Renal cortical epithelial cell (primary cell): ENCODE measurements at regions not wholly inside any gene's neighbourhood (a gene's known extent, or its start where the extent isn't known, plus 50 kb on each side); places are given as distances from the start of the nearest gene placed in this dataset.

Experiments used
- DNase-seq: peaks from one replicate; pipeline ENCODE4 v3.0.0-alpha.2; 2011; ENCODE audit warnings: low read depth

GRCh38 chr4:178784491-178784890, 1342.3 kb upstream of the AGA start:
- no peak for DNase-seq

DNA sequence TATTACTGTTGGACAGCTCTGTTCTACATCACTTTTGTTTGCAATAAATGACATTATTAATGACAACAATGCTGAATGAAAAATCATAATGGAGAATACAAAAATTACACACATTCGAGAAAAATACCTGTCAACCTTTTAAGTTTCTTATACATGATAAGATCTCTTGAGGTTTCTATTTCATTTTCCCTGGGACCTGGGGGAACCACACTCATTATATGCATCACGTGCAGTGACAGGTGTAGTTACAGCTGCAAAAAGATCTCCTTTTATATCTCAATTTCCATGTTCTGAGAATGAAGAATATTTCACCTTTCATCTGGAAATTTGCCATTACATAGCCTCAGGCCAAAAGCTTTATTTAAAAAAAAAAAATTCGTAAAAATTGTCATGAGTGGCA, 1347.0 kb upstream of the AGA start:
- DNase-seq, result no peak

DNA sequence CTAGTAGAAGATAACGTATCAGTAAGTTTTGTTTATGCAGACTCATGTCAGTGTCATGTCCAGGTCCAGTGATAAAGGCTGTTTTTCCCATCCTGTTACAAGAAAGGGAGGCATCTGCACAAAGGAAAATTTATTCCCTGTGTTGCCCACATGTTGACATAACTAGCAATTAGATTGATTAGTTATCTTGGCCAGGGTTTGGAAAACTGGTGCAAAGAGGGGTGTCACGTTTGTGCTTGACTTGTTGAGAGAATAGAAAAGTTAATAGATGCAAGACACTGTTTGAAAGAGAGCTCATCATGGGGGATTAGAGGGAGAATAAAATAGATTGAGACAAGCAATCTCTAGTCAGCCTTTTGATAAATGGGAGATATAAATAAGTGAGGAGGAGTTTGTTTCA, 1357.0 kb upstream of the AGA start:
- no peak for DNase-seq

GRCh38 chr4:178808106-178808505, 1365.9 kb upstream of the AGA start:
- no peak for DNase-seq

GRCh38 chr4:178809921-178810320, 1367.7 kb upstream of the AGA start:
- DNase-seq, result no peak

GRCh38 chr4:178811356-178811755, 1369.1 kb upstream of the AGA start:
- no peak for DNase-seq

GRCh38 chr4:178812866-178813265, 1370.6 kb upstream of the AGA start:
- DNase-seq, result no peak

DNA sequence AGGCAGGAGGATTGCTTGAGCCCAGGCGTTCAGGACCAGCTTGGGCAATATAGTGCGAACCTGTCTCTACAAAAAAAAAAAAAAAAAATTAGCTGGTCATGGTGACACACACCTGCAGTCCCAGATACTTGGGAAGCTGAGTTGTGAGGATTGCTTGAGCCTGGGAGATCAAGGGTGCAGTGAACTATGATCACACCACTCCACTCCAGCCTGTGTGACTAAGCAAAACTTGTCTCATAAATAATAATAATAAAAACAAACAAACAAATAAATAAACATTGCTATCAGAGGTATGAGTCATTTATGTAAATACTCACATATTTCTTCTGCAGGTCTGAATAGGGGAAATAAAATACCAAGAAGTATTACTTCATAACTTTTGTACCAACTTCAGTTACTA, 1372.7 kb upstream of the AGA start:
- no peak for DNase-seq

DNA sequence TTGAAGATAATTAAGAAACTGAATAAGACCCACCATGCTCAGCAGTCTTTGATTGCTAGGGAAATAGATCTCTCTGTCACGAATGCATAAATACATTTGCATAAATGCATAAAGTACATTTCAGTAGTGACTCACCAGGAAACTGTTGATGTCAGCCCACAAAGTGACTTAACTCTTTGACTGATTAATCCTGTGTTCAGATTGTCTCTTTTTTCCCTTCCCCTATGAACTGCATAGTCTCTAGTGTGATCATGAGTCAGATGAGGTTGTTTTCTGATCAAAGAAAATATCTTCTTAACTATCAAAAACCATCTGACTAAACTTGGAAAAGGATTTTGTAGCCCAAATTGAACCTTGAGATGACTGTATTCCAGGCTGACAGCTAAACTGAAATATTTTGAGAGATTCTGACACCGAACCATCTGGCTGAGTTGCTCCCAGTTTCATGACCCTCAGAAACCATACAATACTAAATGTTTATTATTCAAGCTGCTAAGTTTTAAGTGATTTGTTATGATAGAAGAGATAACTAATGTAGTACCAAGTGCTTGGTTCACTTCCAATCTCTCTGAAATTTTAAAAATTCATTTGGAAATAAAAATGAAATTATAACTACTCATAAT, 1381.5 kb upstream of the AGA start:
- DNase-seq, result no peak

DNA sequence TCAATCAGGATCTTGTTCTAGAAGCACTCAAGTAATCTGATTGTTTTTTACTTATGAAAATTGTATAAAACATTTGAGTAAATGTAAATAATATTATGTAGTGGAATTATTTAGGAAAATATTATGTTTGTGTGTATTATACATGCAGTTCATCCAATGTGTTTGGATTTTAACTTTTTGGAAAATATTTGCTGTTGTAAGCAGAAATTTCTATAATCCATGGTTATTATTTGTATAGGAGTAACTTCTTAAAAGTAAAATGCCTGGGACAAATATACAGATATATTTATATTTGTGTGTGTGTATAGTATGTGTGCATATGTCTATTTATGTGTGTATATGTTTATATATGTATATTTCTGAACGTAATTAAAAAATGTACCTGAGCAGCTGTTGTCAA, 1394.6 kb upstream of the AGA start:
- no peak for DNase-seq

DNA sequence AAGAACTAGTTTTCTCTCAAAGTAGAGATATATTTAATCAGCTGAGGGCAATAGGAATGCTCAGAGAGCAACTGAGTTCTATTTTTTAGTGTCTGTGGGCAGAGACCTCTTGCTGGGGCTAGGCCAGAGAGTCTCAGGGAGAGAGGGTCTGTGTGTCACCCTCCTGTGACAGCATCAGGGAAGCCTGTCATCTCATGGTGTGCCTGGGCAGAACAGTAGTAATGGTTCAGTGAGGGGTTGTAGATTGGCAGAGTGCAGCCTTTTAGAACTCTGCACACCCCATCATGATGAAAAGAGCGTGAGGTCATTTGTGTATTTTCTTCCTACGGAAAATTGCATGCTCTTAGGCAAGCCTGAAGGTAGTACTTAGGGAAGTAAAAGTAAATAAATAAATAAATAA, 1396.5 kb upstream of the AGA start:
- no peak for DNase-seq

GRCh38 chr4:178856139-178856800, 1414.0 kb upstream of the AGA start:
- no peak for DNase-seq

DNA sequence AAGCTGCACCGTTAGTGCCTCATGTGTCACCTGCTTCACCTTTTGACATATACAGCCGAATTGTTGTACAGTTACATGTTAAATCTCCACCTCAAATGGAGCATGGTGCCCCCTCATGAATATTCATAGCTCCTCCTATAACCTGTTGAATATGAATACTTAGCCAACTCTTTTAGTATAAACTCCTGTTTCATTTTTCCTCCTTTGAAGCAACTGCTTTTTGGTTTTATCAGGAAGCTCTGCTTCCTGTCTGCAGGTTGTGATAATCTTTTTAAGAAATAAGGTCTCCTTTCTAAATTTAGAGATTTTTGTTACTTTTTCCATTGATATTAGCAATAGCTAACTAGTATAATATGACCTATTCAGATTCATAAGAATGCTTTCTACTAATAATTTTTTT, 1429.2 kb upstream of the AGA start:
- no peak for DNase-seq

GRCh38 chr4:178881937-178882336, 1439.7 kb upstream of the AGA start:
- DNase-seq, result no peak

DNA sequence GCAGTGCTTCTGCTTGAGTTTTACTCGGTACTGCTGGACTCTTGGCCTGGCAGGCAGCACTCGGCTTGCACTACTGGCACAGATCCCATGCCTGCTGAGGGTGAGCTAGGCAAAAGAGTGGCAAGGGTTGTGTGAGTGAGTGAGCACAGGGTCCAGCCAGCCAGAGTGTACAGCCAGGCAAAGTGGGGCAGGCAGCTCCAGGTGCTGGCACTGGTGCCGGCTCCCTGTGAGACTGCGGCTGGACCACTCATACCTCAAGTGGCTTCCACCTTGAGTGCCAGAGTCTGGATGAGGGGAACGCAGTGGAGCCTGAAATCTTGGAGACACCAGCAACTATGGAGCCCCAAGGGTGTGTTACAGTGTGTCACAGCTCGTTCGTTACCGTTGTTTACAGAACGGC, 1451.9 kb upstream of the AGA start:
- no peak for DNase-seq

GRCh38 chr4:178899084-178899483, 1456.8 kb upstream of the AGA start:
- DNase-seq, result no peak

DNA sequence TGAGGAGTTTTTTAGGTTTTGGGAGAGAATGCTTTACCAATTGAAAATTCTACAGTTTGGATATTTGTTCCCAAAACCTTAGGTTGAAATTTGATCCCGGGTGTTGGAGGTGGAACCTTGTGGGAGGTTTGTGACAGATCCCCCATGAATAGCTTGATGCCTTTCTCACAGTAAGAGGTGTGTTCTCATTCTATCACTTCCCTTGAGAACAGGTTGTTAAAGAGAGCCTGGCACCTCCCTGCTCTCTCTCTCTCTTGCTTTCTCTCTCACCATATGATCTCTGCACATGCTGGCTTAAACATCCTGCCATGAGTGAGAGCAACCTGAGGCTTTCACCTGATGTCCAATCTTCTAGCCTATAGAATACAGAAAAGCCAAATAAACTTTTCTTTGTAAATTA, 1475.5 kb upstream of the AGA start:
- DNase-seq, result no peak

- DNase-seq, result no peak
These were observed 1494.9 kb upstream of the AGA start for GRCh38 chr4:178937130-178937529.

- no peak for DNase-seq
These were observed 1499.7 kb upstream of the AGA start for GRCh38 chr4:178941975-178942374.

- no peak for DNase-seq
These were observed 1511.3 kb upstream of the AGA start for GRCh38 chr4:178953447-178954120.

- DNase-seq, result no peak
These were observed 1513.4 kb upstream of the AGA start for GRCh38 chr4:178955614-178956013.

DNA sequence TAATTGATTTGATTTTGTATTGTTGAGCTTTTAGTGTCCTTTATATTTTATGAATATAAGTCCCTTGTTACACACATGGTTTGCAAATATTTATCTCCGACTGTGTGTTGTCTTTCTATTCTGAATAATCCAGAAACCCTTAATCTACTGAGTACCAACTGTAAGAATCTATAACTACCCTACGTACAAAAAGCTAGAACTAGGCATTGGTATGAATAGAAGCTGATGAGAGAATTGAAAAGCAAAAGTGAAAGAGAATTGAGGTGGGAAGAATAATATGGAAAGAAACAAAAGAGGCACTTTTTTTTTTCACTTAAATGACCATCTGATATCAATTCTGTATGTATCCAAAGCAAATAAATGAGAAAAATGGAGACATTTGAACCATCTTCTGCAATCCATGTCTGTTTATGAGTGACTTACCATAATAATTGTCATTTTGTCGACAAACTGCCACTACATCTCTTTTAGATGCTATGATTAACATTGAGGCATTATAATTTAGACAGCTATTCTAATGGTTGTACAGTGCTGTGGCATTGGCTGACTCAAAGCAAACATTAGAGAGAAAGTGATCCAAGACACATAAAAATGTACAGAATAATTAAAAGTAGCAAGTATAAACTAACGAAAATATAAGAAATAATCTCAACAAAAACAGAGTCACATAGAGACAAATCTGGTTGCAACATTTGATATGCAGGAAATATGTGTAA, 1516.6 kb upstream of the AGA start:
- DNase-seq, result no peak
